Glutamatergic neuron (in vitro differentiated cells): ENCODE measurements at regions not wholly inside any gene's neighbourhood (a gene's known extent, or its start where the extent isn't known, plus 50 kb on each side); places are given as distances from the start of the nearest gene placed in this dataset.

Experiments
- DNase-seq: peaks from one replicate; pipeline ENCODE4 v3.0.0; 2022
- H3K27ac Mint-ChIP-seq: one replicate; pipeline ENCODE4 v1.8.0; 2020; ENCODE audit warnings: mild to moderate bottlenecking, mixed read lengths, inconsistent platforms; ENCODE audit not compliant: unreplicated experiment
- H3K27me3 Mint-ChIP-seq: one replicate; pipeline ENCODE4 v1.8.0; 2020; ENCODE audit warnings: mild to moderate bottlenecking, moderate library complexity, mixed read lengths, inconsistent platforms; ENCODE audit not compliant: unreplicated experiment
- H3K36me3 Mint-ChIP-seq: one replicate; pipeline ENCODE4 v1.8.0; 2020; ENCODE audit warnings: mild to moderate bottlenecking, mixed read lengths, inconsistent platforms; ENCODE audit not compliant: unreplicated experiment
- H3K4me1 Mint-ChIP-seq: one replicate; pipeline ENCODE4 v1.8.0; 2020; ENCODE audit warnings: mild to moderate bottlenecking, low read depth, mixed read lengths, inconsistent platforms; ENCODE audit not compliant: unreplicated experiment
- H3K4me3 Mint-ChIP-seq: one replicate; pipeline ENCODE4 v1.8.0; 2020; ENCODE audit warnings: mild to moderate bottlenecking, mixed read lengths, inconsistent platforms; ENCODE audit not compliant: unreplicated experiment
- H3K9me3 Mint-ChIP-seq: one replicate; pipeline ENCODE4 v1.8.0; 2020; ENCODE audit warnings: mild to moderate bottlenecking, moderate library complexity, mixed read lengths, inconsistent platforms; ENCODE audit not compliant: unreplicated experiment
- CTCF ChIP-seq: fragments of 200-600 bp; sonication (generic); IDR thresholded peaks from one replicate; pipeline ENCODE4 v1.5.0; 2021; ENCODE audit not compliant: partially characterized antibody, unreplicated experiment

GRCh38 chr7:156470399-156471320, 169.9 kb upstream of the RNF32 start:
- Mint-ChIP-seq H3K27me3 (no peaks in the 10 kb centered on the region), H3K36me3 (peaks cover 4% of the 10 kb centered on the region), H3K27ac (no peak overlapping the region), H3K4me3 (no peak overlapping the region), H3K4me1 (no peaks in the 10 kb centered on the region), H3K9me3 (no peaks in the 10 kb centered on the region)
- no peak for DNase-seq
- no peak for TF ChIP-seq CTCF

- H3K9me3 Mint-ChIP-seq: peaks cover 3% of the 10 kb centered on the region
- H3K36me3 Mint-ChIP-seq: peaks cover 4% of the 10 kb centered on the region
- DNase-seq: no peak
- H3K27ac Mint-ChIP-seq: no peak overlapping the region
- peaks cover 5% of the 10 kb centered on the region for H3K27me3 Mint-ChIP-seq
- TF ChIP-seq CTCF: no peak
- H3K4me1 Mint-ChIP-seq: no peaks in the 10 kb centered on the region
- H3K4me3 Mint-ChIP-seq: no peak overlapping the region
These were observed 173.5 kb upstream of the RNF32 start for GRCh38 chr7:156466955-156467625.

- peaks cover 4% of the 10 kb centered on the region for H3K36me3 Mint-ChIP-seq
- H3K4me1 Mint-ChIP-seq: no peaks in the 10 kb centered on the region
These were observed 174.3 kb upstream of the RNF32 start for GRCh38 chr7:156466272-156466671.

GRCh38 chr7:156465186-156465585, 175.4 kb upstream of the RNF32 start:
- Mint-ChIP-seq H3K27me3 (peaks cover 5% of the 10 kb centered on the region), H3K4me3 (no peak overlapping the region), H3K9me3 (peaks cover 3% of the 10 kb centered on the region), H3K36me3 (no peaks in the 10 kb centered on the region), H3K27ac (no peak overlapping the region), H3K4me1 (no peaks in the 10 kb centered on the region)
- no peak for TF ChIP-seq CTCF
- no peak for DNase-seq

More at GRCh38 chr7:156466272-156466671, 174.3 kb upstream of the RNF32 start:
- TF ChIP-seq CTCF: no peak
- H3K9me3 Mint-ChIP-seq: peaks cover 3% of the 10 kb centered on the region
- H3K4me3 Mint-ChIP-seq: no peak overlapping the region
- DNase-seq: no peak
- H3K27me3 Mint-ChIP-seq: peaks cover 5% of the 10 kb centered on the region
- H3K27ac Mint-ChIP-seq: no peak overlapping the region

GRCh38 chr7:156464339-156464738, 176.2 kb upstream of the RNF32 start:
- no peak for TF ChIP-seq CTCF
- Mint-ChIP-seq H3K4me1 (no peaks in the 10 kb centered on the region), H3K27ac (no peak overlapping the region), H3K36me3 (no peaks in the 10 kb centered on the region), H3K4me3 (no peak overlapping the region), H3K27me3 (peaks cover 5% of the 10 kb centered on the region), H3K9me3 (peaks cover 3% of the 10 kb centered on the region)
- no peak for DNase-seq
